ENCODE measurements at regions not wholly inside any gene's neighbourhood (a gene's known extent, or its start where the extent isn't known, plus 50 kb on each side); places are given as distances from the start of the nearest gene placed in this dataset.

DNA sequence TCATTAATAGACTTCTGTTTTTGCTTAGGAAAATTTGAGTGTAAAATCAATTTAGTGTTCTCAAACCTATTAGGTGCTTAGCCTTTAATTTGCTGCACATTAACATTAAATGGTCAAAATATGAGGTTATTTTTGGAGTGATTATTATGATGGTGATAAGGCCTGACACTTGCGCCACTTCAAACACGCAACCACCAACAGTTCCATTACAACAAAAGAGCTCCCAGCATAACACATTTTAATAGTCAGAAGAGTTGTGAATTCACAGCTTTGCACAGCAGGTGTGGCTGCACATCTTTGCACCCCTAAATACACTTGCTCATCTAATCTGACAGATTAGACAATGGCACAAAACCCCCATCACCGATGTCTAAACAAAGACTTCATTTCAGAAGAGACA lies 940.7 kb downstream of the NR2F1-AS1 start:
- TF ChIP-seq, protein P1, sequence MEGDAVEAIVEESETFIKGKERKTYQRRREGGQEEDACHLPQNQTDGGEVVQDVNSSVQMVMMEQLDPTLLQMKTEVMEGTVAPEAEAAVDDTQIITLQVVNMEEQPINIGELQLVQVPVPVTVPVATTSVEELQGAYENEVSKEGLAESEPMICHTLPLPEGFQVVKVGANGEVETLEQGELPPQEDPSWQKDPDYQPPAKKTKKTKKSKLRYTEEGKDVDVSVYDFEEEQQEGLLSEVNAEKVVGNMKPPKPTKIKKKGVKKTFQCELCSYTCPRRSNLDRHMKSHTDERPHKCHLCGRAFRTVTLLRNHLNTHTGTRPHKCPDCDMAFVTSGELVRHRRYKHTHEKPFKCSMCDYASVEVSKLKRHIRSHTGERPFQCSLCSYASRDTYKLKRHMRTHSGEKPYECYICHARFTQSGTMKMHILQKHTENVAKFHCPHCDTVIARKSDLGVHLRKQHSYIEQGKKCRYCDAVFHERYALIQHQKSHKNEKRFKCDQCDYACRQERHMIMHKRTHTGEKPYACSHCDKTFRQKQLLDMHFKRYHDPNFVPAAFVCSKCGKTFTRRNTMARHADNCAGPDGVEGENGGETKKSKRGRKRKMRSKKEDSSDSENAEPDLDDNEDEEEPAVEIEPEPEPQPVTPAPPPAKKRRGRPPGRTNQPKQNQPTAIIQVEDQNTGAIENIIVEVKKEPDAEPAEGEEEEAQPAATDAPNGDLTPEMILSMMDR (IDR thresholded peaks at IDR 0.05 in 4 of 5, conservative IDR thresholded peaks at IDR 0.05 in 1 of 5): no peak
- no peak for TF ChIP-seq POLR2A (IDR thresholded peaks at IDR 0.05)
